ENCODE measurements at regions not wholly inside any gene's neighbourhood (a gene's known extent, or its start where the extent isn't known, plus 50 kb on each side); places are given as distances from the start of the nearest gene placed in this dataset.

DNA sequence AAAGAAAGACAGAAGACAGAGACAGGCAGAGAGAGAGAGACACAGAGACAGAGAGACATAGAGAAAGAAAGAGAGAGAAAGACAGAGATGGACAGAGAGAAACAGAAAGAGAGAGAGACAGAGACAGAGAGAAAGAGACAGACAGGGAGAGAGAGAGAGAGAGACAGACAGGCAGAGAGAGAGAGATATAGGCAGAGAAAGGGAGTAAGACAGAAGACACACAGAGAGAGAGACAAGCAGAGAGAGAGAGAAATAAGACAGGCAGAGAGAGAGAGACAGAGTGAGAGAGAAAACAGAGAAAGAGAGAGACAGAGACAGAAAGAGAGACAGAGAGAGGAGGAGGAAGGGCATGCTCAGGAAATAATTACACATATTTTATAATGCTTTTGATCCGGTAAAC is 758.3 kb upstream of the DEFB115 start:
- CTCF ChIA-PET, result no interaction called here
- H2BK5ac ChIP-seq (ENCODE audit: low read depth, low read length, poor library complexity, severe bottlenecking), result no peak overlapping the region
- ATAC-seq (ENCODE audit: low read depth), result no peak

More for the DNA sequence above, 758.3 kb upstream of the DEFB115 start:
- in situ Hi-C loops (cut with MboI; ENCODE audit: low sequenced_read_pairs), result no loop called here
- Histone ChIP-seq H3K9me3 (ENCODE audit: control insufficient read depth, insufficient read depth, low read length) (peaks cover 4% of the 10 kb centered on the region; the same call in 1 of the 2 replicates), H2BK120ac (ENCODE audit: low read depth, low read length) (no peak overlapping the region), H2AK9ac (replicated peaks; ENCODE audit: low read depth, low read length, poor library complexity) (no peak overlapping the region), H3K4me1 (ENCODE audit: control insufficient read depth, insufficient read depth, low read length) (no peaks in the 10 kb centered on the region), H4K5ac (ENCODE audit: low read depth, low read length) (no peak overlapping the region), H4K91ac (ENCODE audit: insufficient read depth, low read depth, low read length) (no peak overlapping the region), H4K8ac (ENCODE audit: low read depth in 2 of 2, low read length in 2 of 2) (no peak overlapping the region), H2AK5ac (ENCODE audit: low read depth, low read length) (no peak overlapping the region), H3K18ac (ENCODE audit: low read depth, low read length) (no peak overlapping the region), H2BK15ac (ENCODE audit: low read depth, low read length) (no peak overlapping the region), H2BK20ac (ENCODE audit: low read depth, low read length) (no peak overlapping the region), H3K36me3 (ENCODE audit: control insufficient read depth, insufficient read depth, low read length) (no peaks in the 10 kb centered on the region), H3K56ac (ENCODE audit: extremely low read depth, insufficient read depth, low read length) (no peak overlapping the region), H3K79me1 (ENCODE audit: low read depth in 1 of 2, low read length in 2 of 2) (no peaks in the 10 kb centered on the region), H3K14ac (replicated peaks; ENCODE audit: low read depth, low read length) (no peak overlapping the region), H3K9me1 (ENCODE audit: insufficient read depth, low read length) (no peaks in the 10 kb centered on the region), H3K27ac (ENCODE audit: insufficient read depth, low read length) (no peak overlapping the region), H2AFZ (replicated peaks; ENCODE audit: low read length, poor library complexity) (no peak overlapping the region), H3K9ac (ENCODE audit: low read depth, low read length) (no peak overlapping the region), H3K4ac (ENCODE audit: low read depth, low read length) (no peak overlapping the region), H4K20me1 (ENCODE audit: insufficient read depth, low read length) (no peaks in the 10 kb centered on the region), H3K27me3 (ENCODE audit: control insufficient read depth, insufficient read depth, low read length) (no peaks in the 10 kb centered on the region), H3K4me3 (ENCODE audit: insufficient read depth, low read depth, low read length) (no peak overlapping the region), H3K23ac (ENCODE audit: low read depth, low read length) (no peak overlapping the region), H3K4me2 (ENCODE audit: low read depth, low read length) (no peak overlapping the region)
- POLR2A ChIA-PET (ENCODE audit: unreplicated experiment), result no interaction called here
- intact Hi-C loops (cut with micrococcal nuclease), result no loop called here
- DNase-seq, result no peak
- dilution Hi-C loops (cut with HindIII; ENCODE audit: low sequenced_read_pairs, unreplicated experiment), result no loop called here
- WGBS, 2 experiments (ENCODE audit: extremely low coverage in 2 of 2, insufficient read length in 1 of 2), result no CpG with 5 or more reads among the region's 1 CpG
- no TSS peak for BruUV-seq (replicated peaks)
- TF ChIP-seq NFE2L2 (IDR thresholded peaks at IDR 0.05; ENCODE audit: low read depth, low read length), result no peak
- TF ChIP-seq, protein P1, sequence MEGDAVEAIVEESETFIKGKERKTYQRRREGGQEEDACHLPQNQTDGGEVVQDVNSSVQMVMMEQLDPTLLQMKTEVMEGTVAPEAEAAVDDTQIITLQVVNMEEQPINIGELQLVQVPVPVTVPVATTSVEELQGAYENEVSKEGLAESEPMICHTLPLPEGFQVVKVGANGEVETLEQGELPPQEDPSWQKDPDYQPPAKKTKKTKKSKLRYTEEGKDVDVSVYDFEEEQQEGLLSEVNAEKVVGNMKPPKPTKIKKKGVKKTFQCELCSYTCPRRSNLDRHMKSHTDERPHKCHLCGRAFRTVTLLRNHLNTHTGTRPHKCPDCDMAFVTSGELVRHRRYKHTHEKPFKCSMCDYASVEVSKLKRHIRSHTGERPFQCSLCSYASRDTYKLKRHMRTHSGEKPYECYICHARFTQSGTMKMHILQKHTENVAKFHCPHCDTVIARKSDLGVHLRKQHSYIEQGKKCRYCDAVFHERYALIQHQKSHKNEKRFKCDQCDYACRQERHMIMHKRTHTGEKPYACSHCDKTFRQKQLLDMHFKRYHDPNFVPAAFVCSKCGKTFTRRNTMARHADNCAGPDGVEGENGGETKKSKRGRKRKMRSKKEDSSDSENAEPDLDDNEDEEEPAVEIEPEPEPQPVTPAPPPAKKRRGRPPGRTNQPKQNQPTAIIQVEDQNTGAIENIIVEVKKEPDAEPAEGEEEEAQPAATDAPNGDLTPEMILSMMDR (conservative IDR thresholded peaks at IDR 0.05; ENCODE audit: low read depth, low read length), result no peak
- no peak for TF ChIP-seq RFX5 (IDR thresholded peaks at IDR 0.05; ENCODE audit: low read depth, low read length)
- TF ChIP-seq, protein P2, sequence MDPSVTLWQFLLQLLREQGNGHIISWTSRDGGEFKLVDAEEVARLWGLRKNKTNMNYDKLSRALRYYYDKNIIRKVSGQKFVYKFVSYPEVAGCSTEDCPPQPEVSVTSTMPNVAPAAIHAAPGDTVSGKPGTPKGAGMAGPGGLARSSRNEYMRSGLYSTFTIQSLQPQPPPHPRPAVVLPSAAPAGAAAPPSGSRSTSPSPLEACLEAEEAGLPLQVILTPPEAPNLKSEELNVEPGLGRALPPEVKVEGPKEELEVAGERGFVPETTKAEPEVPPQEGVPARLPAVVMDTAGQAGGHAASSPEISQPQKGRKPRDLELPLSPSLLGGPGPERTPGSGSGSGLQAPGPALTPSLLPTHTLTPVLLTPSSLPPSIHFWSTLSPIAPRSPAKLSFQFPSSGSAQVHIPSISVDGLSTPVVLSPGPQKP (IDR thresholded peaks at IDR 0.05; ENCODE audit: borderline replicate concordance, low read depth, low read length), result no peak
- TF ChIP-seq FOS (IDR thresholded peaks at IDR 0.05; ENCODE audit: low read depth, low read length), result no peak
- TF ChIP-seq MAZ (IDR thresholded peaks at IDR 0.05; ENCODE audit: borderline replicate concordance, low read depth, low read length), result no peak
- no peak for TF ChIP-seq BHLHE40 (IDR thresholded peaks at IDR 0.05; ENCODE audit: low read depth, low read length)
- TF ChIP-seq MAFK (IDR thresholded peaks at IDR 0.05; ENCODE audit: low read depth, low read length), result no peak
- TF ChIP-seq POLR2A (IDR thresholded peaks at IDR 0.05; ENCODE audit: low read depth, low read length), result no peak
- no peak for TF ChIP-seq CHD1 (IDR thresholded peaks at IDR 0.05; ENCODE audit: low read depth, low read length)
- TF ChIP-seq, protein P3, sequence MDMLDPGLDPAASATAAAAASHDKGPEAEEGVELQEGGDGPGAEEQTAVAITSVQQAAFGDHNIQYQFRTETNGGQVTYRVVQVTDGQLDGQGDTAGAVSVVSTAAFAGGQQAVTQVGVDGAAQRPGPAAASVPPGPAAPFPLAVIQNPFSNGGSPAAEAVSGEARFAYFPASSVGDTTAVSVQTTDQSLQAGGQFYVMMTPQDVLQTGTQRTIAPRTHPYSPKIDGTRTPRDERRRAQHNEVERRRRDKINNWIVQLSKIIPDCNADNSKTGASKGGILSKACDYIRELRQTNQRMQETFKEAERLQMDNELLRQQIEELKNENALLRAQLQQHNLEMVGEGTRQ (IDR thresholded peaks at IDR 0.05; ENCODE audit: low read depth, low read length), result no peak
- TF ChIP-seq RCOR1 (IDR thresholded peaks at IDR 0.05; ENCODE audit: insufficient replicate concordance, low read length), result no peak
- TF ChIP-seq SMC3 (IDR thresholded peaks at IDR 0.05; ENCODE audit: low read depth, low read length), result no peak
- no peak for TF ChIP-seq MXI1 (IDR thresholded peaks at IDR 0.05; ENCODE audit: borderline replicate concordance, low read depth, low read length)
- TF ChIP-seq CEBPB (IDR thresholded peaks at IDR 0.05; ENCODE audit: low read depth, low read length), result no peak
- TF ChIP-seq RAD21 (IDR thresholded peaks at IDR 0.05; ENCODE audit: low read length), result no peak
